HCT116 (cell line): ENCODE measurements at regions not wholly inside any gene's neighbourhood (a gene's known extent, or its start where the extent isn't known, plus 50 kb on each side); places are given as distances from the start of the nearest gene placed in this dataset.

ENCODE experiments used
- ATAC-seq: fragments of 200-7000 bp; cut with Tn5 transposase; 2 replicates; pipeline ENCODE4 v1.9.1; 2020; ENCODE audit warnings: mild to moderate bottlenecking, moderate library complexity
- BruUV-seq: library from RNA; stranded (reverse); fragments of 400-500 nt; replicated peaks from 2 replicates; lab custom pipeline; 2021; lab: Mats Ljungman, UMichigan
- CTCF ChIA-PET: fragments of 300-600 bp; sonication (Branson Sonifier 250); formaldehyde crosslinking; loops from one replicate; lab custom pipeline; 2021; ENCODE audit warnings: antibody characterized with exemption; lab: Charles Lee
- POLR2A ChIA-PET: fragments of 300-600, 350-600 bp; sonication (Branson Sonifier 250); formaldehyde crosslinking; loops from one replicate; lab custom pipeline; 2021; ENCODE audit warnings: antibody characterized with exemption; lab: Charles Lee
- RAD21 ChIA-PET, 2 experiments: fragments of 300-600 bp; sonication (Branson Sonifier 250); formaldehyde crosslinking; loops; one replicate each; lab custom pipeline; 2023; ENCODE audit warnings: low total read pairs in 2 of 2; ENCODE audit not compliant: uncharacterized antibody in 2 of 2, unreplicated experiment in 2 of 2, low non-redundant PET in 1 of 2; lab: Charles Lee
- DNase-seq: peaks from one replicate; pipeline ENCODE4 v3.0.0-alpha.2; 2010; ENCODE audit warnings: low read depth, low spot score
- H2AFZ ChIP-seq: fragments of 200-600 bp; shearing (Covaris generic), sonication (generic); 2 replicates; pipeline ENCODE4 v1.6.1; 2017; ENCODE audit warnings: low read depth, mixed run types, mixed read lengths, antibody characterized with exemption, low read length; ENCODE audit not compliant: poor library complexity, severe bottlenecking
- H3K27ac ChIP-seq: 2 replicates; pipeline ENCODE4 v1.5.1; 2012; ENCODE audit warnings: low read depth, low read length
- H3K27me3 ChIP-seq: fragments of 200-600 bp; sonication (generic); 2 replicates; pipeline ENCODE4 v1.6.1; 2016; ENCODE audit warnings: mixed run types, low read length, mixed read lengths; ENCODE audit not compliant: insufficient read depth
- H3K36me3 ChIP-seq, 2 experiments: fragments of 200-500 bp in 1 of 2; fragments of 200-600 bp in 1 of 2; sonication (Bioruptor generic) in 1 of 2; sonication (generic) in 1 of 2; 2 replicates each; pipeline versions ENCODE4 v1.5.1 to v1.6.1; 2014 to 2016; ENCODE audit warnings: low read length in 2 of 2, inconsistent platforms in 1 of 2, mixed read lengths in 1 of 2, mixed run types in 1 of 2; ENCODE audit not compliant: insufficient read depth in 2 of 2, control insufficient read depth in 1 of 2
- H3K4me1 ChIP-seq, 2 experiments: fragments of 200-600 bp in 1 of 2; sonication (generic) in 1 of 2; 2 replicates each; pipeline versions ENCODE4 v1.5.1 to v1.6.1; 2012 to 2017; ENCODE audit warnings: low read length in 2 of 2, inconsistent platforms in 1 of 2, mild to moderate bottlenecking in 1 of 2, mixed read lengths in 1 of 2, mixed run types in 1 of 2, moderate library complexity in 1 of 2; ENCODE audit not compliant: insufficient read depth in 2 of 2, control insufficient read depth in 1 of 2
- H3K4me2 ChIP-seq: fragments of 200-600 bp; sonication (generic); 2 replicates; pipeline ENCODE4 v1.6.1; 2017; ENCODE audit warnings: mixed run types, low read length, mixed read lengths
- H3K4me3 ChIP-seq, 2 experiments: fragments of 200-600 bp in 1 of 2; sonication (generic) in 1 of 2; replicated peaks in 1 of 2; 2 replicates each; pipeline ENCODE4 v1.5.1; 2011 to 2016; ENCODE audit warnings: low read length in 2 of 2, control low read depth in 1 of 2, low read depth in 1 of 2, mild to moderate bottlenecking in 1 of 2, mixed read lengths in 1 of 2, mixed run types in 1 of 2
- H3K79me2 ChIP-seq: fragments of 200-600 bp; sonication (generic); 2 replicates; pipeline ENCODE4 v1.6.1; 2017; ENCODE audit warnings: mild to moderate bottlenecking, mixed run types, low read length, moderate library complexity, mixed read lengths; ENCODE audit not compliant: insufficient read depth
- H3K9ac ChIP-seq: fragments of 200-600 bp; sonication (generic); 2 replicates; pipeline ENCODE4 v1.6.1; 2016; ENCODE audit warnings: low read length, mixed read lengths
- H3K9me2 ChIP-seq: fragments of 200-600 bp; sonication (generic), shearing (Covaris generic); 2 replicates; pipeline ENCODE4 v1.6.1; 2017; ENCODE audit warnings: mixed run types, mild to moderate bottlenecking, moderate library complexity; ENCODE audit not compliant: insufficient read depth
- H3K9me3 ChIP-seq, 2 experiments: fragments of 200-500 bp in 1 of 2; fragments of 200-600 bp in 1 of 2; sonication (Bioruptor generic) in 1 of 2; sonication (generic) in 1 of 2; 2 replicates each; pipeline ENCODE4 v1.6.1; 2014 to 2017; ENCODE audit warnings: low read length in 2 of 2, mixed read lengths in 2 of 2, inconsistent platforms in 1 of 2, low read depth in 1 of 2, mild to moderate bottlenecking in 1 of 2, mixed run types in 1 of 2, moderate library complexity in 1 of 2; ENCODE audit not compliant: control insufficient read depth in 1 of 2, insufficient read depth in 1 of 2
- H4K20me1 ChIP-seq: fragments of 200-600 bp; sonication (generic), shearing (Covaris generic); 2 replicates; pipeline ENCODE4 v1.6.1; 2017; ENCODE audit warnings: mixed run types, mild to moderate bottlenecking, moderate library complexity; ENCODE audit not compliant: insufficient read depth
- CEBPB ChIP-seq: IDR thresholded peaks from 2 replicates; pipeline ENCODE4 v1.6.1; 2012; ENCODE audit warnings: low read depth
- EGR1 ChIP-seq: IDR thresholded peaks from 2 replicates; pipeline ENCODE4 v1.6.1; 2012; ENCODE audit warnings: low read depth
- JUND ChIP-seq: IDR thresholded peaks from 2 replicates; pipeline ENCODE4 v1.6.1; 2012
- POLR2A ChIP-seq: IDR thresholded peaks from 2 replicates; pipeline ENCODE4 v1.7.0; 2011; ENCODE audit warnings: borderline replicate concordance; ENCODE audit not compliant: insufficient read depth, insufficient read length; ENCODE audit errors: extremely low read depth
- POLR2AphosphoS5 ChIP-seq: IDR thresholded peaks from 2 replicates; pipeline ENCODE4 v1.6.1; 2011; ENCODE audit warnings: mild to moderate bottlenecking, low read depth, low read length, moderate library complexity
- RAD21 ChIP-seq: IDR thresholded peaks from 2 replicates; pipeline ENCODE4 v1.6.1; 2012; ENCODE audit warnings: low read depth, mild to moderate bottlenecking
- SIN3A ChIP-seq: IDR thresholded peaks from 2 replicates; pipeline ENCODE4 v1.6.1; 2012; ENCODE audit warnings: low read depth
- SP1 ChIP-seq: IDR thresholded peaks from 2 replicates; pipeline ENCODE4 v1.6.1; 2012; ENCODE audit warnings: low read depth
- SRF ChIP-seq: IDR thresholded peaks from 2 replicates; pipeline ENCODE4 v1.6.1; 2012; ENCODE audit warnings: low read depth
- YY1 ChIP-seq: IDR thresholded peaks from 2 replicates; pipeline ENCODE4 v1.6.1; 2011; ENCODE audit warnings: low read length, low read depth, moderate library complexity, mild to moderate bottlenecking; ENCODE audit not compliant: insufficient replicate concordance; ENCODE audit errors: extremely low read depth
- intact Hi-C: fragments of 100-400 bp; cut with micrococcal nuclease; formaldehyde crosslinking; loops from 2 replicates; pipeline ENCODE4 v1.10.0; 2022
- TF ChIP-seq, protein P1 (sequence below): IDR thresholded peaks from 2 replicates; pipeline ENCODE4 v1.6.1; 2012
- TF ChIP-seq, protein P2 (sequence below), 3 experiments: fragments of 200-600 bp in 1 of 3; sonication (generic) in 1 of 3; IDR thresholded peaks in 2 of 3; conservative IDR thresholded peaks in 1 of 3; 2 replicates each; pipeline ENCODE4 v1.5.1; 2012 to 2017; ENCODE audit warnings: low read depth in 2 of 3, low read length in 2 of 3, antibody characterized with exemption in 1 of 3, borderline replicate concordance in 1 of 3, control low read depth in 1 of 3, mild to moderate bottlenecking in 1 of 3, mixed read lengths in 1 of 3, mixed run types in 1 of 3, moderate library complexity in 1 of 3; ENCODE audit not compliant: insufficient read depth in 1 of 3
- TF ChIP-seq, protein P3 (sequence below): IDR thresholded peaks from 2 replicates; pipeline ENCODE4 v1.6.1; 2011; ENCODE audit warnings: mild to moderate bottlenecking, low read length, moderate library complexity; ENCODE audit not compliant: insufficient replicate concordance; ENCODE audit errors: extremely low read depth
- TF ChIP-seq, protein P4 (sequence below): IDR thresholded peaks from 2 replicates; pipeline ENCODE4 v1.6.1; 2012; ENCODE audit warnings: low read depth

DNA sequence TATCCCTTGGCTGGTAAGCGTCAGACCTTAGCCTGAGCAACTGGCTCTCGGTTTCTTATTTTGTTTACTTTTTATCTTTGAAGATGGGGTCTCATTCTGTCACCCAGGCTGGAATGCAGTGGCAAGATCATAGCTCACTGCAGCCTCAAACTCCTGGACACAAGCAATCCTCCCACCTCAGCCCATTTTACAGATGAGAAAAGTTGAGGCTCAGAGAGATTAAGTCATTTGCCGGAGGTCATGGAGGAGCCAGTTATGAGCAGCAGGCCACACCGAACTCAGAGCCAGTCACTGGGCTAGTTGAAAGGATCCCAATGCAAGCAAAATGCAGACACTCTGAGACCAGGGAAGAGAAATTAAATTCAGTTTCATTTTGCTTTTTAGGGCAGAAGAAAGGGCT is 293.6 kb downstream of the SHQ1 start:
- H3K4me1 ChIP-seq = no peaks in the 10 kb centered on the region
- no peaks in the 10 kb centered on the region for H3K36me3 ChIP-seq
- DNase-seq (no peak), ATAC-seq (no peak)
- no peak overlapping the region for H3K27ac ChIP-seq
- H3K9me2 ChIP-seq = no peaks in the 10 kb centered on the region
- H3K9ac ChIP-seq = no peak overlapping the region
- H3K79me2 ChIP-seq = no peaks in the 10 kb centered on the region
- no TSS peak for BruUV-seq
- intact Hi-C loops = no loop called here
- H3K4me2 ChIP-seq = no peak overlapping the region
- RAD21 ChIA-PET = no interaction called here
- H3K4me3 ChIP-seq = no peak overlapping the region
- POLR2A ChIA-PET = no interaction called here
- H3K9me3 ChIP-seq = no peaks in the 10 kb centered on the region
- CTCF ChIA-PET = no interaction called here
- H3K27me3 ChIP-seq = no peaks in the 10 kb centered on the region
- no peak overlapping the region for H2AFZ ChIP-seq
- no peaks in the 10 kb centered on the region for H4K20me1 ChIP-seq
- TF ChIP-seq, protein P1, sequence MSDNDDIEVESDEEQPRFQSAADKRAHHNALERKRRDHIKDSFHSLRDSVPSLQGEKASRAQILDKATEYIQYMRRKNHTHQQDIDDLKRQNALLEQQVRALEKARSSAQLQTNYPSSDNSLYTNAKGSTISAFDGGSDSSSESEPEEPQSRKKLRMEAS = no peak

DNA sequence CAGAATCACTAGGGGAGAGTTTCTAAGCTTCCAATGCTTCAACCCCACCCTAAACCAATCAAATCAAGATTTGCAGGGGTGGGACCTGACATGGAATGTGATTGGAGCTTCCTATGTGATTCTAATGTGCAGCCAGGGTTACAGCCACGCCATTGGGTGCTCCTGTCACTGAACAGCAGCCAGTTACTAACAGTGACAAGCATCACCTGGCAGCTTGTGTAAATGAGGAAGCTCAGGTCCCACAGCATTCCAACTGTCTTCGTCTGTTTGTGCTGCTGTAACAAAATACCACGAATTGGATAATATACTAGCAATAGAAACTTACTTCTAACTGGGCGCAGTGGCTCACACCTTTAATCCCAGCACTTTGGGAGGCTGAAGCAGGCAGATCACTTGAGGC is 294.9 kb downstream of the SHQ1 start:
- intact Hi-C loops = no loop called here
- TF ChIP-seq JUND (no peak), SP1 (no peak), CEBPB (no peak), POLR2A (no peak), YY1 (no peak), EGR1 (no peak), RAD21 (no peak), SIN3A (no peak), SRF (no peak), POLR2AphosphoS5 (no peak)
- TF ChIP-seq, protein P2, sequence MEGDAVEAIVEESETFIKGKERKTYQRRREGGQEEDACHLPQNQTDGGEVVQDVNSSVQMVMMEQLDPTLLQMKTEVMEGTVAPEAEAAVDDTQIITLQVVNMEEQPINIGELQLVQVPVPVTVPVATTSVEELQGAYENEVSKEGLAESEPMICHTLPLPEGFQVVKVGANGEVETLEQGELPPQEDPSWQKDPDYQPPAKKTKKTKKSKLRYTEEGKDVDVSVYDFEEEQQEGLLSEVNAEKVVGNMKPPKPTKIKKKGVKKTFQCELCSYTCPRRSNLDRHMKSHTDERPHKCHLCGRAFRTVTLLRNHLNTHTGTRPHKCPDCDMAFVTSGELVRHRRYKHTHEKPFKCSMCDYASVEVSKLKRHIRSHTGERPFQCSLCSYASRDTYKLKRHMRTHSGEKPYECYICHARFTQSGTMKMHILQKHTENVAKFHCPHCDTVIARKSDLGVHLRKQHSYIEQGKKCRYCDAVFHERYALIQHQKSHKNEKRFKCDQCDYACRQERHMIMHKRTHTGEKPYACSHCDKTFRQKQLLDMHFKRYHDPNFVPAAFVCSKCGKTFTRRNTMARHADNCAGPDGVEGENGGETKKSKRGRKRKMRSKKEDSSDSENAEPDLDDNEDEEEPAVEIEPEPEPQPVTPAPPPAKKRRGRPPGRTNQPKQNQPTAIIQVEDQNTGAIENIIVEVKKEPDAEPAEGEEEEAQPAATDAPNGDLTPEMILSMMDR (IDR thresholded peaks at IDR 0.05 in 2 of 3, conservative IDR thresholded peaks at IDR 0.05 in 1 of 3; ENCODE audit: borderline replicate concordance in 1 of 3, insufficient read depth in 1 of 3, low read depth in 2 of 3, low read length in 2 of 3) = no peak
- TF ChIP-seq, protein P3, sequence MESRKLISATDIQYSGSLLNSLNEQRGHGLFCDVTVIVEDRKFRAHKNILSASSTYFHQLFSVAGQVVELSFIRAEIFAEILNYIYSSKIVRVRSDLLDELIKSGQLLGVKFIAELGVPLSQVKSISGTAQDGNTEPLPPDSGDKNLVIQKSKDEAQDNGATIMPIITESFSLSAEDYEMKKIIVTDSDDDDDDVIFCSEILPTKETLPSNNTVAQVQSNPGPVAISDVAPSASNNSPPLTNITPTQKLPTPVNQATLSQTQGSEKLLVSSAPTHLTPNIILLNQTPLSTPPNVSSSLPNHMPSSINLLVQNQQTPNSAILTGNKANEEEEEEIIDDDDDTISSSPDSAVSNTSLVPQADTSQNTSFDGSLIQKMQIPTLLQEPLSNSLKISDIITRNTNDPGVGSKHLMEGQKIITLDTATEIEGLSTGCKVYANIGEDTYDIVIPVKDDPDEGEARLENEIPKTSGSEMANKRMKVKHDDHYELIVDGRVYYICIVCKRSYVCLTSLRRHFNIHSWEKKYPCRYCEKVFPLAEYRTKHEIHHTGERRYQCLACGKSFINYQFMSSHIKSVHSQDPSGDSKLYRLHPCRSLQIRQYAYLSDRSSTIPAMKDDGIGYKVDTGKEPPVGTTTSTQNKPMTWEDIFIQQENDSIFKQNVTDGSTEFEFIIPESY = no peak
- TF ChIP-seq, protein P4, sequence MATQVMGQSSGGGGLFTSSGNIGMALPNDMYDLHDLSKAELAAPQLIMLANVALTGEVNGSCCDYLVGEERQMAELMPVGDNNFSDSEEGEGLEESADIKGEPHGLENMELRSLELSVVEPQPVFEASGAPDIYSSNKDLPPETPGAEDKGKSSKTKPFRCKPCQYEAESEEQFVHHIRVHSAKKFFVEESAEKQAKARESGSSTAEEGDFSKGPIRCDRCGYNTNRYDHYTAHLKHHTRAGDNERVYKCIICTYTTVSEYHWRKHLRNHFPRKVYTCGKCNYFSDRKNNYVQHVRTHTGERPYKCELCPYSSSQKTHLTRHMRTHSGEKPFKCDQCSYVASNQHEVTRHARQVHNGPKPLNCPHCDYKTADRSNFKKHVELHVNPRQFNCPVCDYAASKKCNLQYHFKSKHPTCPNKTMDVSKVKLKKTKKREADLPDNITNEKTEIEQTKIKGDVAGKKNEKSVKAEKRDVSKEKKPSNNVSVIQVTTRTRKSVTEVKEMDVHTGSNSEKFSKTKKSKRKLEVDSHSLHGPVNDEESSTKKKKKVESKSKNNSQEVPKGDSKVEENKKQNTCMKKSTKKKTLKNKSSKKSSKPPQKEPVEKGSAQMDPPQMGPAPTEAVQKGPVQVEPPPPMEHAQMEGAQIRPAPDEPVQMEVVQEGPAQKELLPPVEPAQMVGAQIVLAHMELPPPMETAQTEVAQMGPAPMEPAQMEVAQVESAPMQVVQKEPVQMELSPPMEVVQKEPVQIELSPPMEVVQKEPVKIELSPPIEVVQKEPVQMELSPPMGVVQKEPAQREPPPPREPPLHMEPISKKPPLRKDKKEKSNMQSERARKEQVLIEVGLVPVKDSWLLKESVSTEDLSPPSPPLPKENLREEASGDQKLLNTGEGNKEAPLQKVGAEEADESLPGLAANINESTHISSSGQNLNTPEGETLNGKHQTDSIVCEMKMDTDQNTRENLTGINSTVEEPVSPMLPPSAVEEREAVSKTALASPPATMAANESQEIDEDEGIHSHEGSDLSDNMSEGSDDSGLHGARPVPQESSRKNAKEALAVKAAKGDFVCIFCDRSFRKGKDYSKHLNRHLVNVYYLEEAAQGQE = no peak

More for the DNA sequence above, 294.9 kb downstream of the SHQ1 start:
- no peak for ATAC-seq
- Histone ChIP-seq H3K27ac (no peak overlapping the region), H3K79me2 (no peaks in the 10 kb centered on the region), H3K4me2 (no peak overlapping the region), H4K20me1 (no peaks in the 10 kb centered on the region), H3K4me1 (no peaks in the 10 kb centered on the region), H2AFZ (no peak overlapping the region), H3K27me3 (no peaks in the 10 kb centered on the region), H3K9me2 (no peaks in the 10 kb centered on the region), H3K4me3 (no peak overlapping the region), H3K36me3 (no peaks in the 10 kb centered on the region), H3K9ac (no peak overlapping the region), H3K9me3 (no peaks in the 10 kb centered on the region)
- ChIA-PET RAD21 (no interaction called here), CTCF (no interaction called here), POLR2A (no interaction called here)
- no peak for DNase-seq
- BruUV-seq = no TSS peak
